B cell (primary cell): ENCODE measurements at regions not wholly inside any gene's neighbourhood (a gene's known extent, or its start where the extent isn't known, plus 50 kb on each side); places are given as distances from the start of the nearest gene placed in this dataset.

Source experiments
- ATAC-seq: fragments of 200-7000 bp; cut with Tn5 transposase; one replicate; pipeline ENCODE4 v1.10.0; 2021; ENCODE audit warnings: low read depth, mild to moderate bottlenecking, moderate number of reproducible peaks, moderate library complexity
- CTCF ChIA-PET: fragments of 350-600 bp; sonication (Branson Sonifier 250); formaldehyde crosslinking; loops from one replicate; lab custom pipeline; 2021; ENCODE audit warnings: antibody characterized with exemption, inconsistent platforms; lab: Charles Lee
- POLR2A ChIA-PET: fragments of 350-600 bp; sonication (Branson Sonifier 250); formaldehyde crosslinking; loops from one replicate; lab custom pipeline; 2021; ENCODE audit warnings: antibody characterized with exemption; lab: Charles Lee
- DNase-seq: peaks from one replicate; pipeline ENCODE4 v3.0.0; 2013
- H2AFZ ChIP-seq: 2 replicates; pipeline ENCODE4 v1.6.1; 2012; ENCODE audit warnings: mild to moderate bottlenecking, low read depth, low read length; ENCODE audit not compliant: insufficient read depth, poor library complexity, severe bottlenecking
- H3K27ac ChIP-seq, 2 donors: 1 replicate in 1 of 2; 2 replicates in 1 of 2; pipeline ENCODE4 v1.5.1; 2012 to 2013; ENCODE audit warnings: low read length in 2 of 2, mild to moderate bottlenecking in 2 of 2, moderate library complexity in 1 of 2
- H3K27me3 ChIP-seq, 4 experiments: fragments of 200-600 bp in 1 of 4; sonication (generic) in 1 of 4; replicated peaks in 1 of 4; 1 replicate in 2 of 4; 2 replicates in 2 of 4; pipeline versions ENCODE4 v1.6.1 to v1.7.0; 2013 to 2016; ENCODE audit warnings: low read length in 3 of 4, mild to moderate bottlenecking in 2 of 4, mixed read lengths in 1 of 4, moderate library complexity in 1 of 4; ENCODE audit not compliant: insufficient read depth in 4 of 4, control insufficient read depth in 3 of 4; ENCODE audit errors: control extremely low read depth in 1 of 4
- H3K36me3 ChIP-seq, 2 experiments: replicated peaks in 1 of 2; 1 replicate in 1 of 2; 2 replicates in 1 of 2; pipeline versions ENCODE4 v1.6.1 to v1.7.1; 2013; ENCODE audit warnings: low read length in 1 of 2; ENCODE audit not compliant: insufficient read depth in 2 of 2, control insufficient read depth in 1 of 2; ENCODE audit errors: control extremely low read depth in 1 of 2, extremely low read depth in 1 of 2
- H3K4me1 ChIP-seq, 2 donors: fragments of 200-600 bp in 1 of 2; sonication (generic) in 1 of 2; 1 replicate in 1 of 2; 2 replicates in 1 of 2; pipeline versions ENCODE4 v1.5.1 to v1.6.1; 2013 to 2017; ENCODE audit warnings: low read length in 2 of 2; ENCODE audit not compliant: control insufficient read depth in 2 of 2, insufficient read depth in 2 of 2
- H3K4me2 ChIP-seq: replicated peaks from 2 replicates; pipeline ENCODE3; 2012; ENCODE audit warnings: mild to moderate bottlenecking, low read depth, low read length; ENCODE audit not compliant: poor library complexity, severe bottlenecking
- H3K4me3 ChIP-seq, 5 experiments: fragments of 200-600 bp in 1 of 5; sonication (generic) in 1 of 5; 1 replicate in 3 of 5; 2 replicates in 2 of 5; pipeline versions ENCODE4 v1.5.1 to v1.7.0; 2011 to 2016; ENCODE audit warnings: low read length in 4 of 5, mild to moderate bottlenecking in 4 of 5, low read depth in 2 of 5, control low read depth in 1 of 5, moderate library complexity in 1 of 5; ENCODE audit not compliant: insufficient read depth in 1 of 5; ENCODE audit errors: control extremely low read depth in 1 of 5, extremely low read depth in 1 of 5
- H3K79me2 ChIP-seq: fragments of 200-600 bp; sonication (generic); one replicate; pipeline ENCODE4 v1.6.0; 2016; ENCODE audit warnings: low read length; ENCODE audit not compliant: control insufficient read depth, insufficient read depth
- H3K9ac ChIP-seq: fragments of 200-600 bp; sonication (generic); 2 replicates; pipeline ENCODE4 v1.6.1; 2017; ENCODE audit warnings: mild to moderate bottlenecking, low read length, moderate library complexity
- H3K9me3 ChIP-seq, 3 donors: one replicate each; pipeline versions ENCODE4 v1.6.1 to v1.7.1; 2013; ENCODE audit warnings: low read length in 2 of 3; ENCODE audit not compliant: control insufficient read depth in 2 of 3, insufficient read depth in 1 of 3; ENCODE audit errors: control extremely low read depth in 1 of 3
- H4K20me1 ChIP-seq: 2 replicates; pipeline ENCODE4 v1.6.0; 2012; ENCODE audit warnings: mild to moderate bottlenecking, low read length; ENCODE audit not compliant: insufficient read depth, control insufficient read depth, poor library complexity, severe bottlenecking
- H3K27ac Mint-ChIP-seq: one replicate; pipeline ENCODE4 v1.8.0; 2021; ENCODE audit warnings: mixed read lengths
- H3K27me3 Mint-ChIP-seq: one replicate; pipeline ENCODE4 v1.8.0; 2021; ENCODE audit warnings: mixed read lengths
- H3K4me1 Mint-ChIP-seq: one replicate; pipeline ENCODE4 v1.8.0; 2021; ENCODE audit warnings: mixed read lengths
- H3K4me3 Mint-ChIP-seq: one replicate; pipeline ENCODE4 v1.8.0; 2021; ENCODE audit warnings: mixed read lengths
- H3K9me3 Mint-ChIP-seq: one replicate; pipeline ENCODE4 v1.8.0; 2022; ENCODE audit warnings: mixed read lengths; ENCODE audit not compliant: insufficient read depth
- CTCF ChIP-seq: fragments of 200-600 bp; IDR thresholded peaks from one replicate; pipeline ENCODE4 v1.8.0; 2022; ENCODE audit warnings: antibody characterized with exemption, mild to moderate bottlenecking
- EZH2 ChIP-seq: IDR thresholded peaks from 2 replicates; pipeline ENCODE4 v1.6.1; 2012; ENCODE audit warnings: borderline replicate concordance, low read depth, mild to moderate bottlenecking, moderate library complexity, low read length; ENCODE audit not compliant: insufficient read depth, poor library complexity, severe bottlenecking
- WGBS: methylation state at CpG from one replicate; pipeline ENCODE4 v1.1.5; 2013; ENCODE audit warnings: missing lambda C conversion rate; ENCODE audit not compliant: insufficient coverage; 5-methylcytosine and 5-hydroxymethylcytosine counted together
- intact Hi-C: fragments of 100-400 bp; cut with micrococcal nuclease; formaldehyde crosslinking; loops from one replicate; pipeline ENCODE4 v1.10.0; 2022

GRCh38 chr4:173713026-173713425, 183.0 kb upstream of the HAND2 start:
- no peaks in the 10 kb centered on the region for H3K27me3 Mint-ChIP-seq
- Histone ChIP-seq H3K4me2 (no peak overlapping the region), H3K27me3 (no peaks in the 10 kb centered on the region), H3K4me3 (no peak overlapping the region), H3K4me1 (no peaks in the 10 kb centered on the region), H3K9me3 (peaks cover 0 to 21% (median 0%) of the 10 kb centered on the region in 3 donors), H3K9ac (no peak overlapping the region), H2AFZ (no peak overlapping the region), H3K36me3 (no peaks in the 10 kb centered on the region), H3K79me2 (no peaks in the 10 kb centered on the region), H4K20me1 (no peaks in the 10 kb centered on the region), H3K27ac (no peak overlapping the region)
- H3K9me3 Mint-ChIP-seq = peaks cover 1% of the 10 kb centered on the region
- no peak for TF ChIP-seq CTCF
- TF ChIP-seq EZH2 = no peak
- H3K4me1 Mint-ChIP-seq = no peaks in the 10 kb centered on the region
- WGBS = no CpG with 5 or more reads among the region's 5 CpGs
- DNase-seq (no peak), ATAC-seq (no peak)
- ChIA-PET POLR2A (no interaction called here), CTCF (no interaction called here)
- intact Hi-C loops = no loop called here
- no peak overlapping the region for H3K4me3 Mint-ChIP-seq
- H3K27ac Mint-ChIP-seq = no peak overlapping the region

- intact Hi-C loops = no loop called here
- ChIA-PET CTCF (no interaction called here), POLR2A (no interaction called here)
- Histone ChIP-seq H3K27me3 (no peaks in the 10 kb centered on the region), H3K27ac (no peak overlapping the region), H3K9ac (no peak overlapping the region), H3K36me3 (no peaks in the 10 kb centered on the region), H3K4me2 (no peak overlapping the region), H3K4me3 (no peak overlapping the region), H3K79me2 (no peaks in the 10 kb centered on the region), H4K20me1 (no peaks in the 10 kb centered on the region), H3K4me1 (no peaks in the 10 kb centered on the region), H3K9me3 (peaks cover 0 to 7% (median 0%) of the 10 kb centered on the region in 3 donors), H2AFZ (no peak overlapping the region)
- ATAC-seq (no peak), DNase-seq (no peak)
- Mint-ChIP-seq H3K9me3 (no peaks in the 10 kb centered on the region), H3K27ac (no peak overlapping the region), H3K27me3 (no peaks in the 10 kb centered on the region), H3K4me1 (no peaks in the 10 kb centered on the region), H3K4me3 (no peak overlapping the region)
- TF ChIP-seq CTCF (no peak), EZH2 (no peak)
- WGBS = no CpG with 5 or more reads among the region's 2 CpGs
Observed at GRCh38 chr4:173707658-173708419, 177.8 kb upstream of the HAND2 start.
